GM06990 (cell line): ENCODE measurements at regions not wholly inside any gene's neighbourhood (a gene's known extent, or its start where the extent isn't known, plus 50 kb on each side); places are given as distances from the start of the nearest gene placed in this dataset.

Source experiments
- DNase-seq: peaks from one replicate; pipeline ENCODE4 v3.0.0-alpha.2; 2011; ENCODE audit not compliant: insufficient read length; ENCODE audit errors: extremely low read depth
- H3K27me3 ChIP-seq: replicated peaks from 2 replicates; pipeline ENCODE4 v1.6.0; 2011; ENCODE audit warnings: low read length; ENCODE audit not compliant: control insufficient read depth, insufficient read depth
- H3K36me3 ChIP-seq: 2 replicates; pipeline ENCODE4 v1.5.1; 2011; ENCODE audit warnings: low read length; ENCODE audit not compliant: control insufficient read depth, insufficient read depth
- H3K4me3 ChIP-seq: replicated peaks from 2 replicates; pipeline ENCODE4 v1.5.1; 2011; ENCODE audit warnings: low read depth, mild to moderate bottlenecking, control low read depth, low read length
- CTCF ChIP-seq: IDR thresholded peaks from 2 replicates; pipeline ENCODE4 v1.5.1; 2011; ENCODE audit warnings: low read length, control low read depth, mild to moderate bottlenecking, inconsistent platforms; ENCODE audit not compliant: insufficient read depth, poor library complexity, severe bottlenecking

- no peak for TF ChIP-seq CTCF
- DNase-seq = no peak
These were observed 179.8 kb upstream of the RIMS1 start for GRCh38 chr6:71706523-71706922.

GRCh38 chr6:71707059-71707458 is 179.3 kb upstream of the RIMS1 start:
- TF ChIP-seq CTCF = no peak
- Histone ChIP-seq H3K27me3 (no peaks in the 10 kb centered on the region), H3K4me3 (no peak overlapping the region), H3K36me3 (no peaks in the 10 kb centered on the region)
- DNase-seq = no peak

More at GRCh38 chr6:71706523-71706922, 179.8 kb upstream of the RIMS1 start:
- no peaks in the 10 kb centered on the region for H3K27me3 ChIP-seq
- H3K36me3 ChIP-seq = no peaks in the 10 kb centered on the region
- H3K4me3 ChIP-seq = no peak overlapping the region

- Histone ChIP-seq H3K27me3 (no peaks in the 10 kb centered on the region), H3K36me3 (no peaks in the 10 kb centered on the region), H3K4me3 (no peak overlapping the region)
- no peak for DNase-seq
- TF ChIP-seq CTCF = no peak
These were observed 165.6 kb upstream of the RIMS1 start for GRCh38 chr6:71720705-71721104.

GRCh38 chr6:71721642-71722041 is 164.7 kb upstream of the RIMS1 start:
- no peak overlapping the region for H3K4me3 ChIP-seq
- no peaks in the 10 kb centered on the region for H3K36me3 ChIP-seq
- DNase-seq = no peak
- TF ChIP-seq CTCF = no peak
- no peaks in the 10 kb centered on the region for H3K27me3 ChIP-seq

- Histone ChIP-seq H3K27me3 (no peaks in the 10 kb centered on the region), H3K36me3 (no peaks in the 10 kb centered on the region), H3K4me3 (no peak overlapping the region)
- no peak for DNase-seq
- TF ChIP-seq CTCF = no peak
These were observed 163.6 kb upstream of the RIMS1 start for GRCh38 chr6:71722736-71723135.

GRCh38 chr6:71724456-71725125 is 161.8 kb upstream of the RIMS1 start:
- Histone ChIP-seq H3K27me3 (no peaks in the 10 kb centered on the region), H3K36me3 (no peaks in the 10 kb centered on the region), H3K4me3 (no peak overlapping the region)
- DNase-seq = no peak
- TF ChIP-seq CTCF = no peak
